ENCODE measurements at regions not wholly inside any gene's neighbourhood (a gene's known extent, or its start where the extent isn't known, plus 50 kb on each side); places are given as distances from the start of the nearest gene placed in this dataset.

DNA sequence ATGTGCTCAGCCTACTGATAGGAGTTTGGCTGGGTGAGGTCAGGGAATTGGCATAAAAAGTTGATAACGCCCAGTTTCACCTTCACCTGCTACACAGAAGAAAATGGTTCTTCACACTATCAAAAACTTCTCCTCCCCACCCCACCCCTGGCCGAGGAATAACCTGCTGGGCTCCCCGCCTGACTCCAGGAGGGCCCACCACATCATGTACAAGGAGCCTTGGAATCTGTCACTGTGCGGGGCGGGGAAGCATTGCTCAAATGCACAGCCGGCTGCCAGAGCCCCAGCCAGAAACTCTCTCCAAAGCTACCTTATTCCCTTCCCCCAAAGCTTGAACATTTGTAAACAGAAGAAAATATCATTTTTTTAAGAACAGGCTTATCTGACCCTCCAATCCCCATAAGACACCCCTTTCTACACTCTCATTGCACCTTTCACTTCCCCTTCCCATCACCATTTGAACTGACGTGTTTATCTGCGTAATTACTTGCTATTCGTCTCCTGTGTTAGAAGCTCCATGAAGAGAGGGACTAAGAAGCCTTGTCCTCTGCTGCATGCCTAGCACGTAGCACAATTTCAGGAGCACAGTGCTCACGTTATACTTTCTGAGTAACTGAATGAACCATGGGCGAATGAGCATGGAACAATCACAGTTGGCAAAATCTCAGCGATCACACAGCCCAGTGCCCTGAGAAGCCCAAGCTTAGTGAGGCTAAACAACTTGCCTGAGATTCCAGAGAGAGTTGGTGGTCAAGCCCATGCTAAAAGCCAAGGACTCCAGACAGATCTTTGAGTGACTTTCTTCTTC is 82.9 kb downstream of the HES1 start:
- H3K36me3 ChIP-seq (ENCODE audit: control insufficient read depth in 2 of 3, insufficient read depth in 3 of 3, low read length in 3 of 3) = no peaks in the 10 kb centered on the region
- no peaks in the 10 kb centered on the region for H3K9me3 ChIP-seq (ENCODE audit: control insufficient read depth in 2 of 3, insufficient read depth in 1 of 3, low read length in 3 of 3)
- no peaks in the 10 kb centered on the region for H3K27me3 ChIP-seq (ENCODE audit: control insufficient read depth, insufficient read depth, low read length)
- no peak overlapping the region for H3K9ac ChIP-seq (ENCODE audit: low read length in 3 of 3)
- FAIRE-seq (no peak), DNase-seq (no peak)
- intact Hi-C loops (cut with DNase I) = no loop called here
- H3K27ac ChIP-seq (ENCODE audit: low read depth in 2 of 2, low read length in 2 of 2) = no peak overlapping the region
- no peaks in the 10 kb centered on the region for H3K4me1 ChIP-seq (ENCODE audit: control insufficient read depth in 2 of 3, insufficient read depth in 2 of 3, low read depth in 1 of 3, low read length in 3 of 3)
- no peak overlapping the region for H3K4me3 ChIP-seq (ENCODE audit: low read length in 3 of 3)
- TF ChIP-seq, protein P1, sequence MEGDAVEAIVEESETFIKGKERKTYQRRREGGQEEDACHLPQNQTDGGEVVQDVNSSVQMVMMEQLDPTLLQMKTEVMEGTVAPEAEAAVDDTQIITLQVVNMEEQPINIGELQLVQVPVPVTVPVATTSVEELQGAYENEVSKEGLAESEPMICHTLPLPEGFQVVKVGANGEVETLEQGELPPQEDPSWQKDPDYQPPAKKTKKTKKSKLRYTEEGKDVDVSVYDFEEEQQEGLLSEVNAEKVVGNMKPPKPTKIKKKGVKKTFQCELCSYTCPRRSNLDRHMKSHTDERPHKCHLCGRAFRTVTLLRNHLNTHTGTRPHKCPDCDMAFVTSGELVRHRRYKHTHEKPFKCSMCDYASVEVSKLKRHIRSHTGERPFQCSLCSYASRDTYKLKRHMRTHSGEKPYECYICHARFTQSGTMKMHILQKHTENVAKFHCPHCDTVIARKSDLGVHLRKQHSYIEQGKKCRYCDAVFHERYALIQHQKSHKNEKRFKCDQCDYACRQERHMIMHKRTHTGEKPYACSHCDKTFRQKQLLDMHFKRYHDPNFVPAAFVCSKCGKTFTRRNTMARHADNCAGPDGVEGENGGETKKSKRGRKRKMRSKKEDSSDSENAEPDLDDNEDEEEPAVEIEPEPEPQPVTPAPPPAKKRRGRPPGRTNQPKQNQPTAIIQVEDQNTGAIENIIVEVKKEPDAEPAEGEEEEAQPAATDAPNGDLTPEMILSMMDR (IDR thresholded peaks at IDR 0.05; ENCODE audit: borderline replicate concordance, extremely low read depth, insufficient read depth) = no peak

DNA sequence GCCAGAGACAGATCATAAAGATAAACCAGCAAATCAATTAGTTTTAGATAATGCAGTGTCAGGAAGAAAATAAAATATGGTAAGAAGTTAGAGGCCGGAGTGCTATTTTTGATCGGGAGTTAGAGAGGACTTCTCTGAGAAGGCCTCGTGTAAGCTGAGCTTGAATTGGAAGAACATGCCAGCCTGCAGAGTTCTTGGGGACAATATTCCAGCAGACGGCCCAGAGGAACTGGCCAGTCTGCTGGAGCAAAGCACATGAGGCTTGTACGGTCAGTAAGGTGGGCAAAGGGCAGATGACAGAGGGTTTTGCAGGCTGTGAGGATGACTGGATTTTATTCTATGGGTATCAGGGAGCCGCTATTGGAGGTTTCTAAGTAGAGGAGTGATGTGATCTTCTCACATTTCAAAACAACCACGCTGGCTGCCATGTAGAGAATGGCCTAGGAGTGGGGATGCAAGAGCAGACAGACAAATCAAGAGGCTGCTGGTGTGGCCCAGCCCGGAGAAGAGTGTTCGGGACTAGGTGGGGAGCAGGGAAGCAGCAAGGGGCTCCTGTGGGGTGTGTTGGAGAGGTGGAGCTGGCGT is 84.0 kb downstream of the HES1 start:
- no peaks in the 10 kb centered on the region for H3K9me3 ChIP-seq (ENCODE audit: control insufficient read depth in 2 of 3, insufficient read depth in 1 of 3, low read length in 3 of 3)
- TF ChIP-seq, protein P1 (IDR thresholded peaks at IDR 0.05; ENCODE audit: borderline replicate concordance, extremely low read depth, insufficient read depth) = no peak
- no peaks in the 10 kb centered on the region for H3K4me1 ChIP-seq (ENCODE audit: control insufficient read depth in 2 of 3, insufficient read depth in 2 of 3, low read depth in 1 of 3, low read length in 3 of 3)
- H3K4me3 ChIP-seq (ENCODE audit: low read length in 3 of 3) = no peak overlapping the region
- intact Hi-C loops (cut with DNase I) = no loop called here
- FAIRE-seq = no peak
- peak overlapping the region in 1 of 3 donors; percentile 7 for H3K9ac ChIP-seq (ENCODE audit: low read length in 3 of 3)
- no peaks in the 10 kb centered on the region for H3K27me3 ChIP-seq (ENCODE audit: control insufficient read depth, insufficient read depth, low read length)
- no peak overlapping the region for H3K27ac ChIP-seq (ENCODE audit: low read depth in 2 of 2, low read length in 2 of 2)
- peak in 3 of 5 donors; percentile 34 to 51 (median 40) for DNase-seq
- no peaks in the 10 kb centered on the region for H3K36me3 ChIP-seq (ENCODE audit: control insufficient read depth in 2 of 3, insufficient read depth in 3 of 3, low read length in 3 of 3)

DNA sequence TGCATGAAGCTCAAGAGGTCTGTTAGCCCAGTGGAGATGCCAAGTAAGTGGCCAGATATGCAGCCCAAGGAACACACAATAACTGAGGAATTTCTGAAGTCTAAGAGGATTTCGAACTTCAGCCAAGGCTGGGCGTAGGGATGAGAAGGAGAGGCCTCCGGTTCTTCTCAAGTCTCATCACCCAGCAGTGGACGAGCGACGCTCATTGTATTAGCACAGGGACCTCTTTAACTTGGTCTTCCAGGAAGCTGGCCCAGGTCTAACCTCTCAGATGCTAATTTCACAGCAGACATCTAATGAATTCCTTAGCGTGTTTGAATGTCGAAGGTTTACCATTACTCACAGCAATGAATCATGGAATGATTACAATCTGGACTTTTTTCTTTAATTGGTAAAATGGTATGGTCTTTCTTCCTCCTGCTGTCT is 85.0 kb downstream of the HES1 start:
- TF ChIP-seq, protein P1 (IDR thresholded peaks at IDR 0.05; ENCODE audit: borderline replicate concordance, extremely low read depth, insufficient read depth) = no peak
- Histone ChIP-seq H3K27ac (ENCODE audit: low read depth in 2 of 2, low read length in 2 of 2) (no peak overlapping the region), H3K36me3 (ENCODE audit: control insufficient read depth in 2 of 3, insufficient read depth in 3 of 3, low read length in 3 of 3) (no peaks in the 10 kb centered on the region), H3K9me3 (ENCODE audit: control insufficient read depth in 2 of 3, insufficient read depth in 1 of 3, low read length in 3 of 3) (no peaks in the 10 kb centered on the region), H3K4me1 (ENCODE audit: control insufficient read depth in 2 of 3, insufficient read depth in 2 of 3, low read depth in 1 of 3, low read length in 3 of 3) (no peaks in the 10 kb centered on the region), H3K27me3 (ENCODE audit: control insufficient read depth, insufficient read depth, low read length) (no peaks in the 10 kb centered on the region), H3K4me3 (ENCODE audit: low read length in 3 of 3) (no peak overlapping the region), H3K9ac (ENCODE audit: low read length in 3 of 3) (no peak overlapping the region)
- DNase-seq (peak in 1 of 5 donors; percentile 3), FAIRE-seq (no peak)
- intact Hi-C loops (cut with DNase I) = no loop called here

All from kidney (tissue), 13 donors.